Breast epithelium (tissue), 4 donors: ENCODE measurements at regions not wholly inside any gene's neighbourhood (a gene's known extent, or its start where the extent isn't known, plus 50 kb on each side); places are given as distances from the start of the nearest gene placed in this dataset.

Experiments
- DNase-seq, 2 donors: peaks; one replicate each; pipeline ENCODE4 v3.0.0-alpha.2; 2019; ENCODE audit warnings: low spot score in 2 of 2
- H3K27ac ChIP-seq, 2 donors: fragments of 200-600 bp; sonication (generic) in 1 of 2; one replicate each; pipeline ENCODE4 v1.5.1; 2016 to 2019; ENCODE audit warnings: mild to moderate bottlenecking in 1 of 2
- H3K27me3 ChIP-seq, 2 donors: fragments of 200-600 bp; sonication (generic) in 1 of 2; one replicate each; pipeline versions ENCODE4 v1.5.1 to v1.6.0; 2017 to 2019; ENCODE audit warnings: control low read depth in 1 of 2, mild to moderate bottlenecking in 1 of 2
- H3K36me3 ChIP-seq: fragments of 200-600 bp; one replicate; pipeline ENCODE4 v1.5.1; 2019
- H3K4me1 ChIP-seq, 2 donors: fragments of 200-600 bp; sonication (generic); one replicate each; pipeline ENCODE4 v1.5.1; 2016 to 2019; ENCODE audit warnings: control low read depth in 1 of 2
- H3K4me3 ChIP-seq, 3 donors: fragments of 200-600 bp; sonication (generic); 1 replicate in 2 of 3; 2 replicates in 1 of 3; pipeline ENCODE4 v1.5.1; 2016 to 2019; ENCODE audit warnings: mild to moderate bottlenecking in 3 of 3, moderate library complexity in 2 of 3
- H3K9me3 ChIP-seq, 2 donors: fragments of 200-600 bp; sonication (generic) in 1 of 2; one replicate each; pipeline ENCODE4 v1.5.1; 2016 to 2019; ENCODE audit warnings: control low read depth in 1 of 2
- POLR2A ChIP-seq: fragments of 450-650 bp; IDR thresholded peaks from one replicate; pipeline ENCODE4 v1.6.1; 2016; ENCODE audit warnings: antibody characterized with exemption, mild to moderate bottlenecking, moderate library complexity
- POLR2AphosphoS5 ChIP-seq, 3 donors: sonication (generic); formaldehyde crosslinking; IDR thresholded peaks; one replicate each; pipeline ENCODE4 v1.6.1; 2017; ENCODE audit warnings: antibody characterized with exemption in 3 of 3
- intact Hi-C: fragments of 100-400 bp; cut with DNase I; formaldehyde crosslinking; loops from one replicate; pipeline ENCODE4 v1.15.1; 2023; ENCODE audit warnings: low total_unique reads
- TF ChIP-seq, protein P1 (sequence below), 3 donors: fragments of 450-650 bp; IDR thresholded peaks; one replicate each; pipeline ENCODE4 v1.5.1; 2016 to 2017; ENCODE audit warnings: antibody characterized with exemption in 3 of 3, mild to moderate bottlenecking in 3 of 3, moderate library complexity in 3 of 3

DNA sequence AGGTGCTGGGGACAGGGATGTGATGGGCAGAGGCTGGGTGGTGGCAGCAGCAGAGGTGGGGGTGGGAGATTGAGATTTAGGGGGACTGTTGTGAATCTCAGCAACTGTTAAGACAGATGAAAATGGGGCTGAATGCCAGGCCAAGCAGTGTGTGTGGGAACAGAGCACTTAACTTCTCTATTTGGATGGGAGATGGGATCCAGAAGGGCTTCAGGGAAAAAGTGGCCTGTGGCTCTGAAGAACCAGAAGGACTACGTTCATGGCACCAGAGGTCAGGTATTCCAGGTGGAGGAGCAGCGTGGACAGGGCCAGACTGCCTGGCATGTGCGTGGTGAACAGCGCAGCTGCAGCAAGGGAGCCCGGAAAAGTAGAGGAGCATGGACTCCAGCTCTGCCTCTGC is 82.6 kb upstream of the SYT13 start:
- no peak for DNase-seq

DNA sequence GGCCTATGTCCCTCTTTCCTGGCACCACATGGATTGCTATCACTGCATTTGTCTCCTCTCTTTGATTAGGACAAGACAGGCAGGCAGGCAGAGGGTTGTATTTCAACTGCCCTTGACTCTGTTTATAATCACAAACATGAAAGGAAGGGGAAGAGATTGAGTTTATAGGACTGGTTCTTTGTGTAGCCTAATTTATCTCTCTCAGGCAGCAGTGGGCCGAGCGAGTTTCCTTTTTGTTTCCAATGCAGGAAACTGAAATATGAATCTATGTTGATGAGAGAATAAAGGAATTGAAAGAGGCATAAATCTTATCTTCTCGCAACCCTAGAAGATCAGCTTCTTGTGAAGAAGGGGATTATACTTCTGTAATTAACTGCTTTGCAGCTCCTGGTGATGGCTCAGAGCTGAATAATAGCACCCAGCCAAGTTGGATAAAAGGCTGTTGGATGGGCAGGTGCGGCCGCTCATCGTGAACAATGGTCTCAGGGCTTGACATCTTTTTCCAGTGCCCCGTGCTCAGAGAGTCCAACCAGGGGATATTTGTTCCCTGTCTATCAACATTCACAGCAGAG is 80.6 kb upstream of the SYT13 start:
- Histone ChIP-seq H3K27me3 (peaks cover 0 to 22% of the 10 kb centered on the region in 2 donors), H3K36me3 (no peaks in the 10 kb centered on the region), H3K9me3 (no peaks in the 10 kb centered on the region), H3K4me3 (no peak overlapping the region), H3K27ac (no peak overlapping the region), H3K4me1 (no peaks in the 10 kb centered on the region)
- intact Hi-C loops, result no loop called here
- no peak for DNase-seq
- TF ChIP-seq, protein P1, sequence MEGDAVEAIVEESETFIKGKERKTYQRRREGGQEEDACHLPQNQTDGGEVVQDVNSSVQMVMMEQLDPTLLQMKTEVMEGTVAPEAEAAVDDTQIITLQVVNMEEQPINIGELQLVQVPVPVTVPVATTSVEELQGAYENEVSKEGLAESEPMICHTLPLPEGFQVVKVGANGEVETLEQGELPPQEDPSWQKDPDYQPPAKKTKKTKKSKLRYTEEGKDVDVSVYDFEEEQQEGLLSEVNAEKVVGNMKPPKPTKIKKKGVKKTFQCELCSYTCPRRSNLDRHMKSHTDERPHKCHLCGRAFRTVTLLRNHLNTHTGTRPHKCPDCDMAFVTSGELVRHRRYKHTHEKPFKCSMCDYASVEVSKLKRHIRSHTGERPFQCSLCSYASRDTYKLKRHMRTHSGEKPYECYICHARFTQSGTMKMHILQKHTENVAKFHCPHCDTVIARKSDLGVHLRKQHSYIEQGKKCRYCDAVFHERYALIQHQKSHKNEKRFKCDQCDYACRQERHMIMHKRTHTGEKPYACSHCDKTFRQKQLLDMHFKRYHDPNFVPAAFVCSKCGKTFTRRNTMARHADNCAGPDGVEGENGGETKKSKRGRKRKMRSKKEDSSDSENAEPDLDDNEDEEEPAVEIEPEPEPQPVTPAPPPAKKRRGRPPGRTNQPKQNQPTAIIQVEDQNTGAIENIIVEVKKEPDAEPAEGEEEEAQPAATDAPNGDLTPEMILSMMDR (IDR thresholded peaks at IDR 0.05), result no peak
- TF ChIP-seq POLR2AphosphoS5 (IDR thresholded peaks at IDR 0.05) (no peak), POLR2A (no peak)

More for the DNA sequence above, 82.6 kb upstream of the SYT13 start:
- no peak for TF ChIP-seq POLR2AphosphoS5 (IDR thresholded peaks at IDR 0.05)
- TF ChIP-seq POLR2A, result no peak
- TF ChIP-seq, protein P1 (IDR thresholded peaks at IDR 0.05), result no peak
- H3K27me3 ChIP-seq, result peaks cover 0 to 22% of the 10 kb centered on the region in 2 donors
- H3K27ac ChIP-seq, result no peak overlapping the region
- no peaks in the 10 kb centered on the region for H3K4me1 ChIP-seq
- H3K36me3 ChIP-seq, result no peaks in the 10 kb centered on the region
- no peaks in the 10 kb centered on the region for H3K9me3 ChIP-seq
- intact Hi-C loops, result no loop called here
- H3K4me3 ChIP-seq, result no peak overlapping the region

DNA sequence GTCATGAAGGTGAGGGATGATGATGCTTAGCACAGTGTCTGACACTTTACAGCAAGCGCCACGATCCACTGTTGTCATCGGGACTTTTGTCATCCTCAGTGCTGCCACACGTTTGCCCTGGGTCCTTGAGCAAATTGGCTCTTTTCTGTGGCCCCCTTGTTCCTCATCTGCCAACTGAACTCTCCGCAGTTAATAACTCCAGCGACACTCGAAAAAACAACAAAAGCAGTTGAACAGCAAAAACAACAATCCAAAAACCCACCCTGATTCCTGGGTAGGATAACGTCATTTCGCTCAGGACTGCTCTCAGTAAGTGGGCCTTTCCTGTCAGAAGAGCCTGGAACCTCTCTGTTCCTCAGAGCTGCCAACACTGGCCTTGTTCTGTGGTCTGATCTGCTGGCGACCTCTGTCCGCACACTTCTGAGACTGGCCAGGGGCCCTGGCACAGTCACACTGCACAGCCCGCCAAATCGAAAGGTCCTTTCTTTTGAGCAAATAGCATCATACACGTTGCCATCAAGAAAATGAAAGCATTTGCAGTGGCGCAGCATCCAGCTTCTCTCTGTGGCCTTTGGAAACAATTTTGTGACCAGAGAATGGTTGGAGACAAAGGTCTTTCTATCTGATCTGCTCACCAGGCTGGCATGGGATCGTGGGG is 79.9 kb upstream of the SYT13 start:
- no peak for DNase-seq
- Histone ChIP-seq H3K27me3 (peaks cover 0 to 22% of the 10 kb centered on the region in 2 donors), H3K4me1 (no peaks in the 10 kb centered on the region), H3K36me3 (no peaks in the 10 kb centered on the region), H3K27ac (no peak overlapping the region), H3K4me3 (no peak overlapping the region), H3K9me3 (no peaks in the 10 kb centered on the region)
- intact Hi-C loops, result no loop called here
- TF ChIP-seq POLR2AphosphoS5 (IDR thresholded peaks at IDR 0.05) (no peak), POLR2A (no peak)
- TF ChIP-seq, protein P1 (IDR thresholded peaks at IDR 0.05), result no peak

DNA sequence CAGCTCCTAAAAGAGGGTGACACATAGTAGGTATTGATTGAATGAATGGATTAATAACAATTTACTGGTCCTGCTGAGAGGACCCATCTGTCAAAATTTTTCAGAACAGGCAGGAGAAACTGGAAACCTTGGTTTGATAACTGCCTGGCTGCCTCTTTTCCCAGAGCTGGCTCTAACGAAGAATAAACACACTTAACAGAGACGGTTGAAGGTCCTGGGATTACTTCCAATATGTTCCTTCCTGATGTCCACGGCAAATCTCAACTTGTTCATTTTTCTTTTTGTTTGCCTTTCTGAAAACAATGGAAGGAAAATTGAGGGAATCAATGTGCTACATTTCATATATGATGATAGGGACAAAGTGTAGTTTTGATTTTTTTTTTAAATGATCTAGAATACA is 76.5 kb upstream of the SYT13 start:
- Histone ChIP-seq H3K27me3 (peaks cover 0 to 5% of the 10 kb centered on the region in 2 donors), H3K4me1 (no peaks in the 10 kb centered on the region), H3K4me3 (no peak overlapping the region), H3K36me3 (no peaks in the 10 kb centered on the region), H3K9me3 (no peaks in the 10 kb centered on the region), H3K27ac (no peak overlapping the region)
- no peak for DNase-seq
- TF ChIP-seq POLR2AphosphoS5 (IDR thresholded peaks at IDR 0.05) (no peak), POLR2A (no peak)
- TF ChIP-seq, protein P1 (IDR thresholded peaks at IDR 0.05), result no peak
- intact Hi-C loops, result no loop called here

DNA sequence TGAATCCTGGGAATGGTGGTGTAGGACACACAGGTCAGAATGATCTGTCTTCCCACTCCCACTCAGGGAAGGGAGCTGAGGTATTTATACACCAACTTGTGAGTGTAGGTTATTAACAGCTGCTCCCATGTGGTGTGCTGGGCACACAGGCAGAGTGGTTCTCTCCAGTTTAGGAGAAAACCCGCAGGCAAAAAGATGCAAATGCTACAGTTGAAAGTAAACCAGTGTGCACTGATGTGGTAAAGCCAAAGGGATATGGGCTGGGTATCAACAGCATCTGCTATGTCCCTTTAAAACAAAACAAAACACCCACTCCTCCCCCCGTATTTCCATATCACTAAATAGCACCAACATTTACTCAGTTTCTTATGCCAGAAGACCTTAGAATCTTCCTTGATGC is 75.4 kb upstream of the SYT13 start:
- intact Hi-C loops, result no loop called here
- Histone ChIP-seq H3K4me3 (no peak overlapping the region), H3K27me3 (no peaks in the 10 kb centered on the region), H3K27ac (no peak overlapping the region), H3K36me3 (no peaks in the 10 kb centered on the region), H3K4me1 (no peaks in the 10 kb centered on the region), H3K9me3 (no peaks in the 10 kb centered on the region)
- DNase-seq, result no peak
- TF ChIP-seq, protein P1 (IDR thresholded peaks at IDR 0.05), result no peak
- TF ChIP-seq POLR2AphosphoS5 (IDR thresholded peaks at IDR 0.05), result no peak
- TF ChIP-seq POLR2A, result no peak
